HG02798 (cell line): ENCODE measurements at regions not wholly inside any gene's neighbourhood (a gene's known extent, or its start where the extent isn't known, plus 50 kb on each side); places are given as distances from the start of the nearest gene placed in this dataset.

Experiments used
- ATAC-seq: cut with Tn5 transposase; IDR thresholded peaks from one replicate; pipeline ENCODE4 v1.9.1; 2021; ENCODE audit warnings: mild to moderate bottlenecking; ENCODE audit not compliant: unreplicated experiment, poor library complexity

DNA sequence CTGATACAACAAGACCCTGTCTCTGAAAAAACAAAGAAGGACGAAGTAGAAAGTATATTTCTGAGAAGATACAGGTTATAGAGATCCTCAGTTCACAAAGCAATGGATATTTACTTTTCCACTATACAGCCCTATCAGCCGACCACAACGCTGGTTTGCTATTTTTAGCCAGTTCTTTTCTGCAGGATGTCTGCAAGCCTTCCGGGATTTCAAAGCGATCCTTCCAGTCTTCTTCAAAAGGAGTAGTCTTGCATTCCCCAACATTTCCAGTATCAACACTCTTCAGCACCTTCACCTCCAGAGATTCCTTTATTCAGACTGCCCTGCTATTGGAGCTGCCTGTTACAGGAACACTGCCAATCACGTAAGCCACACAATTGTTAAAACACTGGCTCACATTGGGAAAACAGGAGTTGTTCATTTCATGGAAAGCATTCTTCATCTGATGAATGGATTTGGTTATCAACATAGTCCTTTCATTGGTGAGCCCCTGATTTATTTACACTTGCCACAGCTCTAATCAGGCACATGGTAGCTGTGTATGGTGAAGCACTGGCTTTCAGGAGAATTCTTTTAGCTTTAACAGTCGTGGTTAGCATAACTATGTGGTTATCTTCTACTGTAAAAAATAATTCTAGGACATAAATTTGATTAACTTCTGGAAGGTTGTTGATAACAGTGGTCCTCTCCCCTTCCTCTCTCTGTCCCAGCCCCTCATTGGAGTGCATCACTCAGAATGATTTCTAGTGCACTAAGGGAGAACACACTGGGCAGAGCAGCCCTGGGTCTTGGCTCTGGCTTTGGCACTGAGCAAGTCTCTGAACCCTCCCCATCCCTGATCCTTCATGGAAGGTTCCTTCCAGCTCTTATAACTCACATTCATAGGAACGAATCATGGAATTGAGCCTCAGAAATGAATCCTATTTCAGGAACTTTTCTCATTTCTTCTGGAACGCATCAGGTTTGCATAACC, 109.9 kb upstream of the SORBS2 start:
- no peak for ATAC-seq

DNA sequence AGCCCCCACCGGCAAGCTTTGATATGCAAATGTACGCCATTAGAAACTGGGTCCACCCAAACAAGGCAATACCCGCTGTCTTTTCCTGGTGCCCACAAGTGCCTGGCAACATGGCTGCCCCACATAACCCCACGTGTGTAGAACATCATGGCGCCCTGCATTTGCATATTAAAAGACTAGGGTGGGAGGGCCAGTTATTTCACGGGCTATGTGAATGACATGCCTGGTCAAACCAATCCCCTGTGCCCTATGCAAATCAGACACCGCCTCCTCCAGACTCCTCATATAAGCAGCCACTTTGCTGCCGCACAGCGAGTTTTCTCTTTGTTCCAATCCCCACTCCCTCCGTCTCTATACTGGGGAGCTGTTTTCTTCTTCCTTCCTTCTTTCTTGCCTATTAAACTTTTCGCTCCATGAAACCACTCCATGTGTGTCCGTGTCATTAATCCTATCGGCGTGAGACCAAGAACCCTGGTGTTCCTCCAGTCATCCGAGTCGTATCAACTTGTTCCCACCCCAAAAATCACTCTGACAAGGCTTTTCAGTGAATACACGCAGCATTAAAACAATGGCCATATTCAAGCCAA, 112.6 kb upstream of the SORBS2 start:
- no peak for ATAC-seq

DNA sequence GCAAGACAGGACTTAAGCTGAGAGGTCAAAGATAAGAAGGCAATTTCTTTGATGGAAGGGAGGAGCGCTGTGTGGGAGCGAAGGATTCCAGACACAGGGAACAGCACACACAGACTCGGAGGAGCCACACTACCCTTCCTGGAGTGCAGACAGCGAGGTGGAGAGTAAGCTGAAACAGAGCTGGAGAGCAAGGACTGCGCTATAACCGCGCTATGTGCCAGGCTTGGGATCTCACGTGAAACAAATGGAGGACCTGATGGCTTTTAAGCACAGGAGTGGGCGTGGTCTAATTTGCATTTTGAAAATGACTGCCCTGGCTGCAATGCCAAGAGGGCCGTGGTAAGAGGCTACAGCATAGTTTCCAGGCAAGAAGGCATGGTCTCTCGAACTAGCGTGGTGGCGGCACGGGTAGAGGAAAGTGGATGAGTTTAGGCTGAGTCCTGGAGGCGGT, 113.9 kb upstream of the SORBS2 start:
- no peak for ATAC-seq

GRCh38 chr4:185931375-185931774, 119.4 kb upstream of the SORBS2 start:
- no peak for ATAC-seq

GRCh38 chr4:185931986-185932385, 120.0 kb upstream of the SORBS2 start:
- ATAC-seq: no peak

DNA sequence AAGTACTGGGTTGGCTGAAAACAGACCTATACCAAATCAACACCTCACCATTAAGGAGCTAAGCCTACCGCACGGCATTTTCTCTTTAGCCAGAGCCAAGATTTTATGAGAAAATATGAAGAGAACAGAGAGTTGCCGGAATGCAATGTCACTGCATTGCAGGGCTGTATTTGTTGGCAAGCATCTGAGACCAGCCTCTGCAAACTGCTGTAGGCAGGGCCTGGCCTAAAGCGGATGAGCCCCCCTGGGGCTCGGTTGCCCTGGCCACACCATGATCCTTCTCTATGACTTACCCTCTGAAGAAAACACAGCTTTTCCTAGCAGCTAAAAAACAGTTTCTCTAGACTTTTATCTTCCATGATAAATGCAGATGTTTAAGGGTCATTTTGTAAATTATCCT, 120.5 kb upstream of the SORBS2 start:
- ATAC-seq: no peak

GRCh38 chr4:185933078-185933581, 121.1 kb upstream of the SORBS2 start:
- no peak for ATAC-seq

- no peak for ATAC-seq
These were observed 124.8 kb upstream of the SORBS2 start for GRCh38 chr4:185936650-185937376.

- no peak for ATAC-seq
These were observed 126.7 kb upstream of the SORBS2 start for GRCh38 chr4:185938654-185939053.

GRCh38 chr4:185941461-185941860, 127.5 kb upstream of the TLR3 start:
- no peak for ATAC-seq

DNA sequence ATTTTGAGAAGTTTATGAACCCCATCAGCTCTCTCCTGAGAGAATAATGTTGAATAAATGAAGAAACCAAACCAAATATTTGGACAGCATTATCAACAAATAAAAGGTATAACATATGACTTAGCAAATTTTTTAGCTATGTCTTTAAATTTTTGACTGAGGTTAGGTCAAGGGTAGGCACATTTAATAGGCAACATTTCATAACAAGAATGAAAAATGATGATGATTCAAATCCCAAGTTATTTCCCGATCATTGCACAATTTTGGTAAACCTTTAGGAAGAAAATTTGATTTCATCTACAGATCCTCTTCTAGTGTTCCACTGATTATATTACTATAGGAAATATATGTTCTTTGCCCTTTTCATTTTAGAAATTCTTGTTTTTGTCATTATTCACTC, 123.7 kb upstream of the TLR3 start:
- ATAC-seq: no peak

- peak; percentile 70 for ATAC-seq
These were observed 123.0 kb upstream of the TLR3 start for GRCh38 chr4:185945906-185946305.

DNA sequence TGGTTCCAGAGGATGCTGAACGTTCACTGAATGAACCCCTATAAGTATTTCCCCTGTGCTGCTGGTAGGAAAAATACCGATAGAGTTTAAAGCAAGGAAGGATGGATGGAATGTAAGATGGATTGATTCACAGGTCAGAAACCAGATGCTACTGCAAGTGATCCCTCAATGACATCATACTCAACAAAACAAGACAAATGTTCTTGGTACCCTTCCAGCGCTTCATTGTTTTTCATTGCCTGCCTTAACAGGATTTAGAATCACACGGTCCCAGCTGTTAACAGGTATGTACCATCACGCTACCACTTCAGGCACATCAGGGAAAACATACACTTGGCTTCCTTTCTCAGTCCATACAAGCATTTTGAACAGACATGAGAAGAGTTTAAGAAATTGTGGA, 118.1 kb upstream of the TLR3 start:
- no peak for ATAC-seq

DNA sequence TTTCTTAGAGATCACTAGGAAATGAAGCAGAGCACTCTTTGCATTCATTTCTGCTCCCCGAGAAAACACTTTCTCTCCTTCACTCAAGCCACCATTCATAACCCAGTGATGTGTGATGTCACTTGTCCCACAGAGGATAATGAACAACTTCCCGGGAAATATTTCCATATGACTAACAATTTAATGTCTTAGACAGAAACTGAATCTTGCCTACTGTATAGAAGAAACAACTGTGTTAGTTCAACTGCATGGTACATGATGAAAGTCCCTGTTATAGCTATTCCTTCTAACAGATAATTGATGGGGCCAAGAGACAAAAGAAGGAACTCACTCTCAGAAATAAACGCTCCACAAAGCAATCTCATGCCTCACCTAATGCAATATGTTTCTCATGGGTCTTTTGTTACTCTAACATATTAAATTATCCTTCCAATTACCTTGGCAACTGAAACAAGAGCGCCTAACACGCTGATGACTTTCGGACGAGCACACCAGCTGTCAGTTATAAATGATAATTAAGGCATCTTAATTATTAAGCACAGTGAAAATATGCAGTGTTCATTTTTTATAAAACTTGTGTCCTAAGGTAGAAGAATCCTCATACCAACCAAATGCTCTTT, 113.7 kb upstream of the TLR3 start:
- ATAC-seq: no peak

DNA sequence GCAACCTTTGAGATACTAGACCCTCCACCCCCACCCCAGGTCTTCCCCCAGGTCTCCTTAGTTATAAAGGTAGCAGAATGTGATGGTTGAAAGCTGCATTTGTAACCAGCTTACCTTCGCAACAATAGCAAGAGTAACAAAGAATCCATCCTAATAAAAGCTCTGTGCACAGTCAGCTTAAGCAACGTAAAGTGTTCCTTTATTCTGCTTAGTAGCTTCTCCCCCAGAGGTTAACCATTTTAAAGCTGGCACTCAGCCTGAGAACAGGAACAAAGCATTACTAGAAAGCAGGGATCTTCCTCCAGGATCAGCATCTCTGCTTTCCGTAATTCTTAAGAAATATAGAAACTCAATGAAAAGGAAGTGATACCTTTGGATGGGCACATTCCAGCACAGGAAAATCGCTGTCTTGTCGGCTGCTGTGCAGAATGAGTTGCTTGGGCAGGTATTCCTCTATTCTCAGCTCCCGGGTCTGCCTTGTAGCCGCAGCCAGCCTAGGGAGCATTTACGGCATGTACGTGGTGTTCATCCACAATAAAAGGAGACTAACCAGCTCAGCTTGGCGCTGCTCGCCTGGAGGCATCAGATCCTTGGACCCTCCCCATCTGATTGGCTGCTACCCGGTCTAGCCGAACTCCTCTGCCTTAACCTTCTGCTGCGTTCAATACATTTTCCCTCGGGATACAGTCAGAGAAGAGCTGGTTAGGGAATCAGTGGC, 113.0 kb upstream of the TLR3 start:
- no peak for ATAC-seq

- ATAC-seq: no peak
These were observed 112.4 kb upstream of the TLR3 start for GRCh38 chr4:185956544-185956940.

- ATAC-seq: no peak
These were observed 110.7 kb upstream of the TLR3 start for GRCh38 chr4:185958094-185958747.

GRCh38 chr4:185965426-185966384, 103.3 kb upstream of the TLR3 start:
- ATAC-seq: peak; percentile 81
